Uterus (tissue), 3 donors: ENCODE measurements at regions not wholly inside any gene's neighbourhood (a gene's known extent, or its start where the extent isn't known, plus 50 kb on each side); places are given as distances from the start of the nearest gene placed in this dataset.

ENCODE experiments used
- DNase-seq, 2 donors: peaks; one replicate each; pipeline ENCODE4 v3.0.0-alpha.2; 2019 to 2020
- H3K27ac ChIP-seq, 2 donors: fragments of 200-600 bp; sonication (generic); 1 replicate in 1 of 2; 2 replicates in 1 of 2; pipeline ENCODE4 v1.5.1; 2016 to 2018
- H3K27me3 ChIP-seq, 2 donors: fragments of 200-600 bp; sonication (generic); one replicate each; pipeline ENCODE4 v1.5.1; 2018 to 2019; ENCODE audit warnings: control low read depth in 1 of 2
- H3K36me3 ChIP-seq, 2 donors: fragments of 200-600 bp; sonication (generic); one replicate each; pipeline ENCODE4 v1.5.1; 2019; ENCODE audit warnings: control low read depth in 1 of 2
- H3K4me1 ChIP-seq, 2 donors: fragments of 200-600 bp; sonication (generic); one replicate each; pipeline ENCODE4 v1.5.1; 2018 to 2019; ENCODE audit warnings: control low read depth in 1 of 2
- H3K4me3 ChIP-seq, 2 donors: fragments of 200-600 bp; sonication (generic); 1 replicate in 1 of 2; 2 replicates in 1 of 2; pipeline ENCODE4 v1.5.1; 2018 to 2019; ENCODE audit warnings: mild to moderate bottlenecking in 1 of 2
- H3K9me3 ChIP-seq, 2 donors: fragments of 200-600 bp; sonication (generic); one replicate each; pipeline ENCODE4 v1.5.1; 2019; ENCODE audit warnings: control low read depth in 1 of 2
- POLR2A ChIP-seq, 2 donors: fragments of 450-650 bp; IDR thresholded peaks; one replicate each; pipeline ENCODE4 v1.6.1; 2016; ENCODE audit warnings: antibody characterized with exemption in 2 of 2, mild to moderate bottlenecking in 1 of 2, moderate library complexity in 1 of 2
- intact Hi-C: fragments of 100-400 bp; cut with DNase I; formaldehyde crosslinking; loops from one replicate; pipeline ENCODE4 v1.15.1; 2023; ENCODE audit warnings: low total_unique reads
- TF ChIP-seq, protein P1 (sequence below), 4 experiments: fragments of 200-600 bp in 2 of 4; fragments of 450-650 bp in 2 of 4; sonication (generic) in 2 of 4; IDR thresholded peaks; one replicate each; pipeline ENCODE4 v1.5.1; 2016 to 2019; ENCODE audit warnings: antibody characterized with exemption in 4 of 4, mild to moderate bottlenecking in 2 of 4, moderate library complexity in 1 of 4
- donor health status: DM: yes; HTN: yes; CAD: no.

- Histone ChIP-seq H3K27ac (no peak overlapping the region), H3K4me3 (no peak overlapping the region), H3K36me3 (no peaks in the 10 kb centered on the region), H3K4me1 (no peaks in the 10 kb centered on the region), H3K27me3 (no peaks in the 10 kb centered on the region), H3K9me3 (no peaks in the 10 kb centered on the region)
- TF ChIP-seq, protein P1, sequence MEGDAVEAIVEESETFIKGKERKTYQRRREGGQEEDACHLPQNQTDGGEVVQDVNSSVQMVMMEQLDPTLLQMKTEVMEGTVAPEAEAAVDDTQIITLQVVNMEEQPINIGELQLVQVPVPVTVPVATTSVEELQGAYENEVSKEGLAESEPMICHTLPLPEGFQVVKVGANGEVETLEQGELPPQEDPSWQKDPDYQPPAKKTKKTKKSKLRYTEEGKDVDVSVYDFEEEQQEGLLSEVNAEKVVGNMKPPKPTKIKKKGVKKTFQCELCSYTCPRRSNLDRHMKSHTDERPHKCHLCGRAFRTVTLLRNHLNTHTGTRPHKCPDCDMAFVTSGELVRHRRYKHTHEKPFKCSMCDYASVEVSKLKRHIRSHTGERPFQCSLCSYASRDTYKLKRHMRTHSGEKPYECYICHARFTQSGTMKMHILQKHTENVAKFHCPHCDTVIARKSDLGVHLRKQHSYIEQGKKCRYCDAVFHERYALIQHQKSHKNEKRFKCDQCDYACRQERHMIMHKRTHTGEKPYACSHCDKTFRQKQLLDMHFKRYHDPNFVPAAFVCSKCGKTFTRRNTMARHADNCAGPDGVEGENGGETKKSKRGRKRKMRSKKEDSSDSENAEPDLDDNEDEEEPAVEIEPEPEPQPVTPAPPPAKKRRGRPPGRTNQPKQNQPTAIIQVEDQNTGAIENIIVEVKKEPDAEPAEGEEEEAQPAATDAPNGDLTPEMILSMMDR (IDR thresholded peaks at IDR 0.05), result no peak
- intact Hi-C loops, result no loop called here
- DNase-seq, result no peak
Observed at GRCh38 chr9:96175001-96175400, 127.0 kb downstream of the HSD17B3 start.

GRCh38 chr9:96174371-96174770 is 127.6 kb downstream of the HSD17B3 start:
- no peaks in the 10 kb centered on the region for H3K27me3 ChIP-seq
- no peaks in the 10 kb centered on the region for H3K9me3 ChIP-seq
- no peak for DNase-seq
- intact Hi-C loops, result no loop called here
- no peak for TF ChIP-seq POLR2A (IDR thresholded peaks at IDR 0.05)
- TF ChIP-seq, protein P1 (IDR thresholded peaks at IDR 0.05), result no peak
- H3K4me3 ChIP-seq, result no peak overlapping the region
- no peaks in the 10 kb centered on the region for H3K4me1 ChIP-seq
- H3K27ac ChIP-seq, result no peak overlapping the region
- no peaks in the 10 kb centered on the region for H3K36me3 ChIP-seq

GRCh38 chr9:96173640-96174039 is 128.3 kb downstream of the HSD17B3 start:
- intact Hi-C loops, result no loop called here

GRCh38 chr9:96172797-96173196 is 129.2 kb downstream of the HSD17B3 start:
- DNase-seq, result no peak
- no peak for TF ChIP-seq POLR2A (IDR thresholded peaks at IDR 0.05)
- TF ChIP-seq, protein P1 (IDR thresholded peaks at IDR 0.05), result no peak
- H3K27me3 ChIP-seq, result no peaks in the 10 kb centered on the region
- intact Hi-C loops, result no loop called here
- no peak overlapping the region for H3K4me3 ChIP-seq
- no peaks in the 10 kb centered on the region for H3K36me3 ChIP-seq
- no peaks in the 10 kb centered on the region for H3K4me1 ChIP-seq
- H3K9me3 ChIP-seq, result no peaks in the 10 kb centered on the region
- H3K27ac ChIP-seq, result no peak overlapping the region

More at GRCh38 chr9:96173640-96174039, 128.3 kb downstream of the HSD17B3 start:
- no peak overlapping the region for H3K27ac ChIP-seq
- H3K27me3 ChIP-seq, result no peaks in the 10 kb centered on the region
- H3K36me3 ChIP-seq, result no peaks in the 10 kb centered on the region
- no peak for DNase-seq
- H3K9me3 ChIP-seq, result no peaks in the 10 kb centered on the region
- no peaks in the 10 kb centered on the region for H3K4me1 ChIP-seq
- no peak overlapping the region for H3K4me3 ChIP-seq
- TF ChIP-seq POLR2A (IDR thresholded peaks at IDR 0.05), result no peak
- TF ChIP-seq, protein P1 (IDR thresholded peaks at IDR 0.05), result no peak

- no peak for DNase-seq
- TF ChIP-seq, protein P1 (IDR thresholded peaks at IDR 0.05), result no peak
- TF ChIP-seq POLR2A (IDR thresholded peaks at IDR 0.05), result no peak
- no peaks in the 10 kb centered on the region for H3K9me3 ChIP-seq
- no peak overlapping the region for H3K27ac ChIP-seq
- H3K36me3 ChIP-seq, result no peaks in the 10 kb centered on the region
- no peaks in the 10 kb centered on the region for H3K4me1 ChIP-seq
- H3K27me3 ChIP-seq, result no peaks in the 10 kb centered on the region
- intact Hi-C loops, result no loop called here
- H3K4me3 ChIP-seq, result no peak overlapping the region
Observed at GRCh38 chr9:96171728-96172127, 130.2 kb downstream of the HSD17B3 start.
